IMR-90 (cell line): ENCODE measurements at regions not wholly inside any gene's neighbourhood (a gene's known extent, or its start where the extent isn't known, plus 50 kb on each side); places are given as distances from the start of the nearest gene placed in this dataset.

Source experiments
- ATAC-seq: fragments of 200-7000 bp; cut with Tn5 transposase; 2 replicates; pipeline ENCODE4 v1.9.1; 2020; ENCODE audit warnings: low read depth, mild to moderate bottlenecking, moderate library complexity
- BruUV-seq: library from RNA; stranded (reverse); fragments of 400-500 nt; replicated peaks from 2 replicates; lab custom pipeline; 2021; lab: Mats Ljungman, UMichigan
- CTCF ChIA-PET: fragments of 300-600 bp; formaldehyde crosslinking; extraction: SDS; loops from one replicate; lab custom pipeline; 2021; ENCODE audit warnings: antibody characterized with exemption; lab: Yijun Ruan, JAX
- POLR2A ChIA-PET: fragments of 300-600 bp; sonication (Branson Sonifier 250); formaldehyde crosslinking; loops from one replicate; lab custom pipeline; 2022; ENCODE audit warnings: antibody characterized with exemption; ENCODE audit not compliant: unreplicated experiment; lab: Charles Lee
- DNase-seq: peaks from one replicate; pipeline ENCODE4 v3.0.0; 2013
- H2AFZ ChIP-seq: replicated peaks from 2 replicates; pipeline ENCODE3; 2013; ENCODE audit warnings: low read length, mild to moderate bottlenecking; ENCODE audit not compliant: poor library complexity
- H2AK5ac ChIP-seq: 2 replicates; pipeline ENCODE4 v1.6.1; 2013; ENCODE audit warnings: low read depth, low read length, inconsistent platforms
- H2AK9ac ChIP-seq: replicated peaks from 2 replicates; pipeline ENCODE3; 2013; ENCODE audit warnings: mild to moderate bottlenecking, low read depth, low read length, moderate library complexity; ENCODE audit not compliant: poor library complexity
- H2BK120ac ChIP-seq: 2 replicates; pipeline ENCODE4 v1.6.1; 2013; ENCODE audit warnings: low read depth, low read length, inconsistent platforms
- H2BK15ac ChIP-seq: 3 replicates; pipeline ENCODE4 v1.6.1; 2013; ENCODE audit warnings: low read depth, low read length, inconsistent platforms
- H2BK20ac ChIP-seq: 2 replicates; pipeline ENCODE4 v1.6.1; 2013; ENCODE audit warnings: low read depth, mild to moderate bottlenecking, inconsistent platforms, low read length, moderate library complexity
- H2BK5ac ChIP-seq: 2 replicates; pipeline ENCODE4 v1.6.1; 2013; ENCODE audit warnings: mild to moderate bottlenecking, low read depth, low read length, inconsistent platforms; ENCODE audit not compliant: poor library complexity, severe bottlenecking
- H3K14ac ChIP-seq: replicated peaks from 2 replicates; pipeline ENCODE4 v1.6.1; 2013; ENCODE audit warnings: low read depth, low read length, inconsistent platforms
- H3K18ac ChIP-seq: 2 replicates; pipeline ENCODE4 v1.6.1; 2013; ENCODE audit warnings: low read depth, low read length, control low read depth
- H3K23ac ChIP-seq: 2 replicates; pipeline ENCODE4 v1.6.1; 2013; ENCODE audit warnings: low read depth, low read length, inconsistent platforms
- H3K27ac ChIP-seq: 2 replicates; pipeline ENCODE4 v1.5.1; 2013; ENCODE audit warnings: mild to moderate bottlenecking, control low read depth, low read length; ENCODE audit not compliant: insufficient read depth
- H3K27me3 ChIP-seq: 2 replicates; pipeline ENCODE4 v1.6.1; 2013; ENCODE audit warnings: low read length; ENCODE audit not compliant: control insufficient read depth, insufficient read depth
- H3K36me3 ChIP-seq: 2 replicates; pipeline ENCODE4 v1.6.1; 2013; ENCODE audit warnings: low read length, mixed read lengths; ENCODE audit not compliant: control insufficient read depth, insufficient read depth
- H3K4ac ChIP-seq: 2 replicates; pipeline ENCODE4 v1.6.1; 2013; ENCODE audit warnings: low read depth, low read length, inconsistent platforms
- H3K4me1 ChIP-seq: 2 replicates; pipeline ENCODE4 v1.6.1; 2013; ENCODE audit warnings: low read length, mixed read lengths; ENCODE audit not compliant: control insufficient read depth, insufficient read depth
- H3K4me2 ChIP-seq: 2 replicates; pipeline ENCODE4 v1.6.1; 2013; ENCODE audit warnings: low read depth, mild to moderate bottlenecking, control low read depth, low read length, moderate library complexity
- H3K4me3 ChIP-seq: 2 replicates; pipeline ENCODE4 v1.5.1; 2013; ENCODE audit warnings: low read depth, mild to moderate bottlenecking, control low read depth, low read length, moderate library complexity; ENCODE audit not compliant: insufficient read depth
- H3K56ac ChIP-seq: 2 replicates; pipeline ENCODE4 v1.6.1; 2013; ENCODE audit warnings: low read length, inconsistent platforms; ENCODE audit not compliant: insufficient read depth; ENCODE audit errors: extremely low read depth
- H3K79me1 ChIP-seq, 2 experiments: 2 replicates each; pipeline ENCODE4 v1.6.1; 2013; ENCODE audit warnings: low read length in 2 of 2, inconsistent platforms in 1 of 2, low read depth in 1 of 2
- H3K9ac ChIP-seq: 2 replicates; pipeline ENCODE4 v1.6.1; 2013; ENCODE audit warnings: low read depth, low read length, control low read depth
- H3K9me1 ChIP-seq: 2 replicates; pipeline ENCODE4 v1.6.1; 2013; ENCODE audit warnings: low read length, inconsistent platforms; ENCODE audit not compliant: insufficient read depth
- H3K9me3 ChIP-seq: 2 replicates; pipeline ENCODE4 v1.6.1; 2013; ENCODE audit warnings: low read length; ENCODE audit not compliant: control insufficient read depth, insufficient read depth
- H4K20me1 ChIP-seq: 2 replicates; pipeline ENCODE4 v1.6.1; 2013; ENCODE audit warnings: low read length, inconsistent platforms; ENCODE audit not compliant: insufficient read depth
- H4K5ac ChIP-seq: 2 replicates; pipeline ENCODE4 v1.6.1; 2013; ENCODE audit warnings: mild to moderate bottlenecking, low read depth, low read length, control low read depth
- H4K8ac ChIP-seq, 2 experiments: 2 replicates each; pipeline ENCODE4 v1.6.1; 2013; ENCODE audit warnings: low read depth in 2 of 2, low read length in 2 of 2, control low read depth in 1 of 2, inconsistent platforms in 1 of 2
- H4K91ac ChIP-seq: 2 replicates; pipeline ENCODE4 v1.6.1; 2013; ENCODE audit warnings: low read depth, low read length, inconsistent platforms; ENCODE audit not compliant: insufficient read depth
- BHLHE40 ChIP-seq: fragments of 150-350 bp; IDR thresholded peaks from 2 replicates; pipeline ENCODE4 v1.6.1; 2016; ENCODE audit warnings: mild to moderate bottlenecking, low read depth, low read length
- CEBPB ChIP-seq: IDR thresholded peaks from 2 replicates; pipeline ENCODE4 v1.6.1; 2012; ENCODE audit warnings: low read depth, low read length, improper control_type of control experiment
- CHD1 ChIP-seq: IDR thresholded peaks from 2 replicates; pipeline ENCODE4 v1.6.1; 2012; ENCODE audit warnings: low read depth, low read length, improper control_type of control experiment
- CTCF ChIP-seq: conservative IDR thresholded peaks from 2 replicates; pipeline ENCODE4 v1.5.1; 2012; ENCODE audit warnings: mild to moderate bottlenecking, low read depth, low read length, improper control_type of control experiment
- FOS ChIP-seq: fragments of 150-350 bp; IDR thresholded peaks from 2 replicates; pipeline ENCODE4 v1.6.1; 2016; ENCODE audit warnings: low read depth, low read length
- MAFK ChIP-seq: IDR thresholded peaks from 2 replicates; pipeline ENCODE4 v1.6.1; 2012; ENCODE audit warnings: low read depth, low read length, improper control_type of control experiment
- MAZ ChIP-seq: IDR thresholded peaks from 2 replicates; pipeline ENCODE4 v1.6.1; 2012; ENCODE audit warnings: low read depth, mild to moderate bottlenecking, low read length, improper control_type of control experiment, moderate library complexity, borderline replicate concordance
- MXI1 ChIP-seq: IDR thresholded peaks from 2 replicates; pipeline ENCODE4 v1.6.1; 2012; ENCODE audit warnings: low read depth, mild to moderate bottlenecking, low read length, moderate library complexity, borderline replicate concordance
- NFE2L2 ChIP-seq: fragments of 150-350 bp; IDR thresholded peaks from 2 replicates; pipeline ENCODE4 v1.6.1; 2016; ENCODE audit warnings: low read depth, mild to moderate bottlenecking, low read length
- POLR2A ChIP-seq: IDR thresholded peaks from 2 replicates; pipeline ENCODE4 v1.6.1; 2012; ENCODE audit warnings: mild to moderate bottlenecking, low read depth, low read length
- RAD21 ChIP-seq: IDR thresholded peaks from 2 replicates; pipeline ENCODE4 v1.6.1; 2012; ENCODE audit warnings: low read length, improper control_type of control experiment
- RCOR1 ChIP-seq: IDR thresholded peaks from 2 replicates; pipeline ENCODE4 v1.6.1; 2012; ENCODE audit warnings: mild to moderate bottlenecking, low read length, improper control_type of control experiment; ENCODE audit not compliant: insufficient replicate concordance
- RFX5 ChIP-seq: IDR thresholded peaks from 2 replicates; pipeline ENCODE4 v1.8.0; 2012; ENCODE audit warnings: low read depth, mild to moderate bottlenecking, low read length, moderate library complexity
- SMC3 ChIP-seq: fragments of 150-350 bp; IDR thresholded peaks from 2 replicates; pipeline ENCODE4 v1.6.1; 2016; ENCODE audit warnings: low read depth, mild to moderate bottlenecking, antibody characterized with exemption, low read length, moderate library complexity
- WGBS, 2 experiments: methylation state at CpG; one replicate each; pipeline versions ENCODE4 v1.1.5 to v1.1.7; 2013; ENCODE audit warnings: missing lambda C conversion rate in 2 of 2; ENCODE audit not compliant: insufficient read length in 1 of 2; ENCODE audit errors: extremely low coverage in 2 of 2; 5-methylcytosine and 5-hydroxymethylcytosine counted together
- dilution Hi-C: fragments of 300-500 bp; cut with HindIII; formaldehyde crosslinking; loops from one replicate; pipeline ENCODE4 v1.14.3; 2018; ENCODE audit warnings: low sequenced_read_pairs; ENCODE audit not compliant: unreplicated experiment
- in situ Hi-C: fragments of 300-500 bp; cut with MboI; formaldehyde crosslinking; loops from 3 replicates; pipeline ENCODE4 v1.14.3; 2019; ENCODE audit warnings: low sequenced_read_pairs, inconsistent platforms, mixed read lengths
- intact Hi-C: fragments of 100-400 bp; cut with micrococcal nuclease; formaldehyde crosslinking; loops from 2 replicates; pipeline ENCODE4 v1.10.0; 2022
- TF ChIP-seq, protein P1 (sequence below): fragments of 150-350 bp; IDR thresholded peaks from 2 replicates; pipeline ENCODE4 v1.6.1; 2016; ENCODE audit warnings: low read depth, mild to moderate bottlenecking, low read length, moderate library complexity, borderline replicate concordance
- TF ChIP-seq, protein P2 (sequence below): fragments of 150-350 bp; IDR thresholded peaks from 2 replicates; pipeline ENCODE4 v1.6.1; 2017; ENCODE audit warnings: mild to moderate bottlenecking, antibody characterized with exemption, low read length, low read depth

DNA sequence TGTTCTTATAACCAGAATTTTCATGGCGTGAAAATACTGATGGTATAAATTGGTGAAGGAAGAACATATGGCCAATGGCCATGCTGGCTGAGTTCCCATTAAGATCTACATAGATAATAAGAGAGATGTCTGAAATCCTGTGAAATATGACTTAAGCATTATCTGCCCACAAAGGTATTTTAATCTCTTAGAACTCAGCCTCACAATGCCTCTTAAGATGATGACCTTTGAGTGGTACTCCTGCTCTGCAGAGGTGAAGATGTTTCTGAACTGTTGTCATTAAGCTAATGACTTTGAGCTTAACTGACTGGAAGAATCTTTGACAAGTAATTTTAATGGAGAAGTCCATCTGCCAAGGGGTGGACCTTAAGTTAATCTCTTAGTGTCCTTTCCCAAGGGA, 148.7 kb downstream of the ZNF326 start:
- no peaks in the 10 kb centered on the region for H3K79me1 ChIP-seq
- no peaks in the 10 kb centered on the region for H3K9me3 ChIP-seq
- H2BK20ac ChIP-seq: no peak overlapping the region
- no peaks in the 10 kb centered on the region for H3K9me1 ChIP-seq
- in situ Hi-C loops (no loop called here), intact Hi-C loops (no loop called here), dilution Hi-C loops (no loop called here)
- ATAC-seq (no peak), DNase-seq (no peak)
- no peak overlapping the region for H4K5ac ChIP-seq
- no peak overlapping the region for H2AK9ac ChIP-seq
- H2BK15ac ChIP-seq: no peak overlapping the region
- H3K36me3 ChIP-seq: no peaks in the 10 kb centered on the region
- H3K23ac ChIP-seq: no peak overlapping the region
- no peak overlapping the region for H2AK5ac ChIP-seq
- H3K4me2 ChIP-seq: no peak overlapping the region
- H4K91ac ChIP-seq: no peak overlapping the region
- no peaks in the 10 kb centered on the region for H3K4me1 ChIP-seq
- no peak overlapping the region for H3K9ac ChIP-seq
- H3K27me3 ChIP-seq: no peaks in the 10 kb centered on the region
- H2BK120ac ChIP-seq: no peak overlapping the region
- no peak overlapping the region for H3K14ac ChIP-seq
- no CpG with 5 or more reads among the region's 1 CpG for WGBS, 2 experiments
- H3K4ac ChIP-seq: no peak overlapping the region
- no peak overlapping the region for H4K8ac ChIP-seq
- no peak overlapping the region for H3K4me3 ChIP-seq
- no peak overlapping the region for H2BK5ac ChIP-seq
- BruUV-seq: no TSS peak
- no peak overlapping the region for H3K18ac ChIP-seq
- no peak overlapping the region for H3K56ac ChIP-seq
- no peak overlapping the region for H3K27ac ChIP-seq
- CTCF ChIA-PET: no interaction called here
- H4K20me1 ChIP-seq: no peaks in the 10 kb centered on the region
- POLR2A ChIA-PET: no interaction called here
- no peak overlapping the region for H2AFZ ChIP-seq
- TF ChIP-seq, protein P1, sequence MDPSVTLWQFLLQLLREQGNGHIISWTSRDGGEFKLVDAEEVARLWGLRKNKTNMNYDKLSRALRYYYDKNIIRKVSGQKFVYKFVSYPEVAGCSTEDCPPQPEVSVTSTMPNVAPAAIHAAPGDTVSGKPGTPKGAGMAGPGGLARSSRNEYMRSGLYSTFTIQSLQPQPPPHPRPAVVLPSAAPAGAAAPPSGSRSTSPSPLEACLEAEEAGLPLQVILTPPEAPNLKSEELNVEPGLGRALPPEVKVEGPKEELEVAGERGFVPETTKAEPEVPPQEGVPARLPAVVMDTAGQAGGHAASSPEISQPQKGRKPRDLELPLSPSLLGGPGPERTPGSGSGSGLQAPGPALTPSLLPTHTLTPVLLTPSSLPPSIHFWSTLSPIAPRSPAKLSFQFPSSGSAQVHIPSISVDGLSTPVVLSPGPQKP: no peak
- no peak for TF ChIP-seq CTCF
- TF ChIP-seq FOS: no peak
- TF ChIP-seq RCOR1: no peak
- TF ChIP-seq MAFK: no peak
- no peak for TF ChIP-seq MXI1
- TF ChIP-seq CHD1: no peak
- no peak for TF ChIP-seq MAZ
- TF ChIP-seq CEBPB: no peak
- TF ChIP-seq NFE2L2: no peak
- TF ChIP-seq RFX5: no peak
- TF ChIP-seq, protein P2, sequence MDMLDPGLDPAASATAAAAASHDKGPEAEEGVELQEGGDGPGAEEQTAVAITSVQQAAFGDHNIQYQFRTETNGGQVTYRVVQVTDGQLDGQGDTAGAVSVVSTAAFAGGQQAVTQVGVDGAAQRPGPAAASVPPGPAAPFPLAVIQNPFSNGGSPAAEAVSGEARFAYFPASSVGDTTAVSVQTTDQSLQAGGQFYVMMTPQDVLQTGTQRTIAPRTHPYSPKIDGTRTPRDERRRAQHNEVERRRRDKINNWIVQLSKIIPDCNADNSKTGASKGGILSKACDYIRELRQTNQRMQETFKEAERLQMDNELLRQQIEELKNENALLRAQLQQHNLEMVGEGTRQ: no peak
- no peak for TF ChIP-seq BHLHE40
- no peak for TF ChIP-seq SMC3
- no peak for TF ChIP-seq POLR2A
- no peak for TF ChIP-seq RAD21
